Fibroblast of pulmonary artery (primary cell): ENCODE measurements at regions not wholly inside any gene's neighbourhood (a gene's known extent, or its start where the extent isn't known, plus 50 kb on each side); places are given as distances from the start of the nearest gene placed in this dataset.

Experiments used
- DNase-seq: peaks from one replicate; pipeline ENCODE4 v3.0.0-alpha.2; 2010; ENCODE audit warnings: low read depth
- H3K4me3 ChIP-seq: replicated peaks from 2 replicates; pipeline ENCODE4 v1.5.1; 2011; ENCODE audit warnings: low read depth, mild to moderate bottlenecking, control low read depth, low read length, moderate library complexity
- TF ChIP-seq, protein P1 (sequence below): IDR thresholded peaks from 2 replicates; pipeline ENCODE4 v1.5.1; 2011; ENCODE audit warnings: mild to moderate bottlenecking, control low read depth, low read length, inconsistent platforms; ENCODE audit errors: missing control alignments

DNA sequence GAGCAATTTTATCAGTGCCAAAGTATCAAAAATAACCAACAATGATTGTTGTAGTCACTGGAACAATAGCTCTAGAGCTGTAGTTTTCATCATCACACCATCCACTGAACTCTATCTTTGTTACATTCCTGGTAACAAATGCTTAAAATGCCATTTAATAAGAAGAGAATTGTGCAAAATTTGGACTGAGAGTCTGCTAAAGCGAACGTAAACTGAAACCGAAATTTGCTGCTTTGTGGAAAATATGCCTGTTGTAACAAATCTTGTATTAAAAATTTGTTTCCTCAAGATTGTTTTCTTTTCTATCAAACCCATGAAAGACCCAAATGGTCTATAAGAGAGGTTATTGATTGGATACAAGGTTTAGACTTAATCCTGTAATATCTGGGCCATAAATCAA, 109.3 kb upstream of the TECRL start:
- TF ChIP-seq, protein P1, sequence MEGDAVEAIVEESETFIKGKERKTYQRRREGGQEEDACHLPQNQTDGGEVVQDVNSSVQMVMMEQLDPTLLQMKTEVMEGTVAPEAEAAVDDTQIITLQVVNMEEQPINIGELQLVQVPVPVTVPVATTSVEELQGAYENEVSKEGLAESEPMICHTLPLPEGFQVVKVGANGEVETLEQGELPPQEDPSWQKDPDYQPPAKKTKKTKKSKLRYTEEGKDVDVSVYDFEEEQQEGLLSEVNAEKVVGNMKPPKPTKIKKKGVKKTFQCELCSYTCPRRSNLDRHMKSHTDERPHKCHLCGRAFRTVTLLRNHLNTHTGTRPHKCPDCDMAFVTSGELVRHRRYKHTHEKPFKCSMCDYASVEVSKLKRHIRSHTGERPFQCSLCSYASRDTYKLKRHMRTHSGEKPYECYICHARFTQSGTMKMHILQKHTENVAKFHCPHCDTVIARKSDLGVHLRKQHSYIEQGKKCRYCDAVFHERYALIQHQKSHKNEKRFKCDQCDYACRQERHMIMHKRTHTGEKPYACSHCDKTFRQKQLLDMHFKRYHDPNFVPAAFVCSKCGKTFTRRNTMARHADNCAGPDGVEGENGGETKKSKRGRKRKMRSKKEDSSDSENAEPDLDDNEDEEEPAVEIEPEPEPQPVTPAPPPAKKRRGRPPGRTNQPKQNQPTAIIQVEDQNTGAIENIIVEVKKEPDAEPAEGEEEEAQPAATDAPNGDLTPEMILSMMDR = no peak
- H3K4me3 ChIP-seq = no peak overlapping the region
- no peak for DNase-seq

- TF ChIP-seq, protein P1 = no peak
- no peak overlapping the region for H3K4me3 ChIP-seq
- no peak for DNase-seq
Observed at GRCh38 chr4:64516176-64516575, 106.9 kb upstream of the TECRL start.

GRCh38 chr4:64508089-64508488, 98.8 kb upstream of the TECRL start:
- TF ChIP-seq, protein P1 = no peak
- no peak overlapping the region for H3K4me3 ChIP-seq
- no peak for DNase-seq

DNA sequence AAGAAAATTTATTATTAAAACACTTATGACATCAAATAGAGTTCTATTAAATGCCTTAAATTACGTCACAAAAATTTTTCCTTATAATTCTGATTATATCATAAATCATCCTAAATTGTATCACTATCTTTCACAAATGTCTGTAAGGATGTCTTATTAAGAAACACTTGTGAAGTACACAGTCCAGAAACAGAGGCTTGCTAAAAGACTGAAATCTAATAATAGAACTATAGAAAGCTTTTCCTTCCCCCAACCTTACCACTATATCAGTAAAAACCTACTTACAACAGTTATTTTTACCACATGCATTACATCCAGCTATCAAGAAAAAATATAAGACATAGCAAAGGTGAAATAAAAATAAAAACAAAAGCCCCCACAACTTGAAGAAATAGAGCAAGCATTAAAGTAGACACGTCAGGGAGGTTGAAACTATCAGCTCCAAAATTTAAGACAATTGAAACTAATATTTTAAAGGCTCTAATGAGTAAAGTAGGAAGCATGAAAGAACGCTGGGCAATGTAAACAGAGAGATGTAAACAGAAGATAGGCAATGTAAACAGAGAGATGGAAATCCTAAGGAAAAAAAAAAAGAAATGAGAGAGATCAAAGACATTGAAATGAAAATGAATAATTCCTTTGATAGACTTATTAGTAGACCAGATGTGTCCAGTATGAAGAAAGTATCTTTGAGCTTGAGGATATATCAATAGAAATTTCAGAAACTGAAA, 94.9 kb upstream of the TECRL start:
- H3K4me3 ChIP-seq = no peak overlapping the region
- TF ChIP-seq, protein P1 = no peak
- no peak for DNase-seq

DNA sequence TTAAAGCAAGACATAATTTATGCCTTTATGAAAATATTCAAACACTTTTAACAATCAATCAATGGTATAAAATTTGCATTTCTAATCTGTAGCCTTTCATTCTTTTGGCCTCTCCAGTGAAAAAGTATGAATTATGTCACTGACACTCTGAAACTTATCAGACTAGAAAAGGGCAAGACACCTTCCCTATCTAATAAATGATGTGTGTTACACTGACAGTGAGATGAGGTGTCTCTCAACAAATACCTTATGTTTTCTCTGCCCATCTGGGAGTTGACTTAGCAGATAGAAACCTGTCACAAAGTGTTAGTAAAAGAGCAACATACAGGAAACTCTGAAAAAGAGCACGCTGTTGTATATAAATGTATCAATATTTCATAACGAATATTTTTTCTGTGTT, 94.2 kb upstream of the TECRL start:
- TF ChIP-seq, protein P1 = no peak
- no peak for DNase-seq
- no peak overlapping the region for H3K4me3 ChIP-seq

DNA sequence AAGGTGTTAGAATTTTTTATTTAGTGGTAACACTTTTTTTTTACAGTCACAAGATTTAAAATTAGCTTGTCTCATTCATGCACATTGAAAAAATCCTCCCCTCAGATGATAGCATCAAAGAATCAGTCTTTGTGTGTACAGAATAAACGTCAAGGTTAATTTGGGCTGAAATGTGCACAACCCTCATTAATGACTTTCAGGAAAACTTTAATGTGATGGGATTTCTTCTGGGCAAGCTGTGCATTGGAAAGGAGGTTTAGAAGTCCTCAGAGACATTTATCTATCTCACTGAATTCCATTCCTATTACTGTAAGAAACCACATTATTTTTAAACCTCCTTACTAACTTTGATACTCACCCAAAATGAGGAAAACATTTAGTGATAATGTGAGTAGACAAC, 88.2 kb upstream of the TECRL start:
- TF ChIP-seq, protein P1 = no peak
- peak; percentile 1 for DNase-seq
- H3K4me3 ChIP-seq = no peak overlapping the region

GRCh38 chr4:64495946-64496345, 86.7 kb upstream of the TECRL start:
- no peak overlapping the region for H3K4me3 ChIP-seq
- no peak for DNase-seq
- TF ChIP-seq, protein P1 = no peak
